ENCODE measurements at regions not wholly inside any gene's neighbourhood (a gene's known extent, or its start where the extent isn't known, plus 50 kb on each side); places are given as distances from the start of the nearest gene placed in this dataset.

DNA sequence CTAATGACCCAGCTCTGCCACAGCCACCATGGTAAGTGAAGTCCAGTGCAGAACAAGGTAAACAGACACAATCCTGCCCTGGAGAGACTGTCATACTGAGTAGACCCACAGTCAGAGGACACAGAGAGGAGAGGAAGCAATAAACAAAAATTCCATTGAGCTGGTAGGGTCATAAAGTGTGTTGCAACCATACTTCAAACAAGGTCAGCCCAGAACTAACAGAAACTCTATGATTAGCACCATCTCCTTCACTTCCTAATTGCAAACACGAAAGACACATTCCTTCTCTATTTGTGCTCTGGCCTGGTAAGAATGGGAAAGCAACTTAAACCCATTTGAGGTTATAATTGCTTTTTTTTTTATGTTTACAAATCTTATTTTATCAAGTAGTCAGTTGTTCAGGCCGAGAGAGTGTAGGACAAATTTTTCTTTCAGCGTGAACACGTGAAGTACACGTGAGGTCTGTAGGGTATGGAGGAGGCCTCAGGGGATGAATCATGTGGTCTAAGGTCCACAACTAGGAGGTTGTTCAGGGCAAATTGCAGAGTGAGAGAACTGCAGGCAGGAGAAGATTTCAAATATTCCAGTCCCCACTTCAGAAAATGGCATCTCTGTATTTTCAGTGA is 71.4 kb upstream of the GLS start:
- TF ChIP-seq, protein P1, sequence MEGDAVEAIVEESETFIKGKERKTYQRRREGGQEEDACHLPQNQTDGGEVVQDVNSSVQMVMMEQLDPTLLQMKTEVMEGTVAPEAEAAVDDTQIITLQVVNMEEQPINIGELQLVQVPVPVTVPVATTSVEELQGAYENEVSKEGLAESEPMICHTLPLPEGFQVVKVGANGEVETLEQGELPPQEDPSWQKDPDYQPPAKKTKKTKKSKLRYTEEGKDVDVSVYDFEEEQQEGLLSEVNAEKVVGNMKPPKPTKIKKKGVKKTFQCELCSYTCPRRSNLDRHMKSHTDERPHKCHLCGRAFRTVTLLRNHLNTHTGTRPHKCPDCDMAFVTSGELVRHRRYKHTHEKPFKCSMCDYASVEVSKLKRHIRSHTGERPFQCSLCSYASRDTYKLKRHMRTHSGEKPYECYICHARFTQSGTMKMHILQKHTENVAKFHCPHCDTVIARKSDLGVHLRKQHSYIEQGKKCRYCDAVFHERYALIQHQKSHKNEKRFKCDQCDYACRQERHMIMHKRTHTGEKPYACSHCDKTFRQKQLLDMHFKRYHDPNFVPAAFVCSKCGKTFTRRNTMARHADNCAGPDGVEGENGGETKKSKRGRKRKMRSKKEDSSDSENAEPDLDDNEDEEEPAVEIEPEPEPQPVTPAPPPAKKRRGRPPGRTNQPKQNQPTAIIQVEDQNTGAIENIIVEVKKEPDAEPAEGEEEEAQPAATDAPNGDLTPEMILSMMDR (IDR thresholded peaks at IDR 0.05) = no peak
- no peak for TF ChIP-seq POLR2A (IDR thresholded peaks at IDR 0.05)
